ENCODE measurements at regions not wholly inside any gene's neighbourhood (a gene's known extent, or its start where the extent isn't known, plus 50 kb on each side); places are given as distances from the start of the nearest gene placed in this dataset.

DNA sequence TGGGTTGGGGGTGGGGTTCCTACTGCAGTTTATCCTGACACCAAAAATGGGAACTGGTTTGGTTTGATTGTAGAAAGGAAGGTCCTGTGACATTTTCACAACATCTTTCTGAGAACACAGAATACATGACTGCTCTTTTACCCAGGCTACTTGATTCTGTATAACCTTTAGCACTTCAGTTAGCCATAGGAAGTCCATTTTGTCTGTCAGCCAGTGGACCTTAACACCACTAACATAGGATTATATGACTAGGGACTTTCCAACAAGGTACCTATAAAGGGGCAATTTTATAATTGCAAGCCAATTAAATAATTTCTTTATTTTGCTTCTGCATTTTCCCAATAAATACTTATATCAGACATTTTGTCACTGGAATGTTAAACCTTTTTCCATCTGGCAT lies 489.2 kb upstream of the MIS18BP1 start:
- TF ChIP-seq POLR2A (IDR thresholded peaks at IDR 0.05; ENCODE audit: low read length) (no peak), GATA1 (IDR thresholded peaks at IDR 0.05; ENCODE audit: low read depth, low read length) (no peak)

All from erythroblast (primary cell).